Neutrophil (primary cell): ENCODE measurements at regions not wholly inside any gene's neighbourhood (a gene's known extent, or its start where the extent isn't known, plus 50 kb on each side); places are given as distances from the start of the nearest gene placed in this dataset.

Source experiments
- H3K27ac ChIP-seq: fragments of 200-600 bp; sonication (generic); 2 replicates; pipeline ENCODE4 v1.5.1; 2016; ENCODE audit warnings: mild to moderate bottlenecking, moderate library complexity
- H3K27me3 ChIP-seq: fragments of 200-600 bp; sonication (generic); 2 replicates; pipeline ENCODE4 v1.6.0; 2016; ENCODE audit warnings: mild to moderate bottlenecking
- H3K36me3 ChIP-seq: fragments of 200-600 bp; sonication (generic); 2 replicates; pipeline ENCODE4 v1.5.1; 2017
- H3K4me1 ChIP-seq, 2 experiments: fragments of 200-600 bp in 1 of 2; sonication (generic) in 1 of 2; 1 replicate in 1 of 2; 2 replicates in 1 of 2; pipeline versions ENCODE4 v1.5.1 to v1.6.1; 2013 to 2016; ENCODE audit warnings: low read depth in 1 of 2, low read length in 1 of 2, mild to moderate bottlenecking in 1 of 2, moderate library complexity in 1 of 2; ENCODE audit not compliant: control insufficient read depth in 1 of 2, insufficient read depth in 1 of 2
- H3K4me3 ChIP-seq, 2 experiments: fragments of 200-600 bp in 1 of 2; sonication (generic) in 1 of 2; 1 replicate in 1 of 2; 2 replicates in 1 of 2; pipeline ENCODE4 v1.5.1; 2013 to 2016; ENCODE audit warnings: low read depth in 1 of 2, low read length in 1 of 2, mild to moderate bottlenecking in 1 of 2, moderate library complexity in 1 of 2
- H3K9me3 ChIP-seq: fragments of 200-600 bp; sonication (generic); 2 replicates; pipeline ENCODE4 v1.5.1; 2016
- CTCF ChIP-seq: fragments of 200-600 bp; sonication (generic); IDR thresholded peaks from 2 replicates; pipeline ENCODE4 v1.5.1; 2016; ENCODE audit warnings: antibody characterized with exemption

- no peak for TF ChIP-seq CTCF
- Histone ChIP-seq H3K36me3 (no peaks in the 10 kb centered on the region), H3K9me3 (no peaks in the 10 kb centered on the region), H3K4me3 (no peak overlapping the region), H3K4me1 (no peaks in the 10 kb centered on the region), H3K27me3 (peaks cover 45% of the 10 kb centered on the region), H3K27ac (no peak overlapping the region)
Measured at GRCh38 chr22:44618400-44618799, 83.6 kb upstream of the PRR5 start.

- no peaks in the 10 kb centered on the region for H3K4me1 ChIP-seq
- peaks cover 45% of the 10 kb centered on the region for H3K27me3 ChIP-seq
- no peak overlapping the region for H3K27ac ChIP-seq
- H3K36me3 ChIP-seq: no peaks in the 10 kb centered on the region
- no peak overlapping the region for H3K4me3 ChIP-seq
- TF ChIP-seq CTCF: no peak
- H3K9me3 ChIP-seq: no peaks in the 10 kb centered on the region
Measured at GRCh38 chr22:44617828-44618227, 84.2 kb upstream of the PRR5 start.

- Histone ChIP-seq H3K36me3 (no peaks in the 10 kb centered on the region), H3K27ac (no peak overlapping the region), H3K4me1 (no peaks in the 10 kb centered on the region), H3K9me3 (no peaks in the 10 kb centered on the region), H3K4me3 (no peak overlapping the region), H3K27me3 (peaks cover 42% of the 10 kb centered on the region)
- no peak for TF ChIP-seq CTCF
Measured at GRCh38 chr22:44616882-44617655, 84.9 kb upstream of the PRR5 start.

GRCh38 chr22:44616461-44616860 is 85.5 kb upstream of the PRR5 start:
- Histone ChIP-seq H3K36me3 (no peaks in the 10 kb centered on the region), H3K27me3 (peaks cover 36% of the 10 kb centered on the region), H3K4me3 (no peak overlapping the region), H3K27ac (no peak overlapping the region), H3K4me1 (no peaks in the 10 kb centered on the region), H3K9me3 (no peaks in the 10 kb centered on the region)
- no peak for TF ChIP-seq CTCF

GRCh38 chr22:44615602-44616180 is 86.3 kb upstream of the PRR5 start:
- no peak overlapping the region for H3K27ac ChIP-seq
- H3K4me3 ChIP-seq: no peak overlapping the region
- no peaks in the 10 kb centered on the region for H3K4me1 ChIP-seq
- H3K36me3 ChIP-seq: no peaks in the 10 kb centered on the region
- no peak for TF ChIP-seq CTCF
- peaks cover 28% of the 10 kb centered on the region for H3K27me3 ChIP-seq
- H3K9me3 ChIP-seq: no peaks in the 10 kb centered on the region
